ENCODE measurements at regions not wholly inside any gene's neighbourhood (a gene's known extent, or its start where the extent isn't known, plus 50 kb on each side); places are given as distances from the start of the nearest gene placed in this dataset.
A peak's percentile ranks its signal among the peaks of the same experiment; 100 is the strongest.
"Not testable (repeated sequence)": the region's sequence is repeated elsewhere in the genome, so short reads cannot be mapped to it uniquely, and the experiment has no call there.

GRCh38 chr1:58941471-58942289 lies 157.8 kb upstream of the JUN start:
- H3K27me3 Mint-ChIP-seq: no peaks in the 10 kb centered on the region
- peak; percentile 35 to 54 for DNase-seq (ENCODE audit: low spot score in 2 of 2)
- no peaks in the 10 kb centered on the region for H3K9me3 Mint-ChIP-seq
- peak overlapping the region; percentile 72 for H3K4me3 Mint-ChIP-seq
- peak overlapping the region; percentile 84 for H3K27ac Mint-ChIP-seq (ENCODE audit: low read depth)
- peaks cover 9% of the 10 kb centered on the region for H3K36me3 Mint-ChIP-seq (ENCODE audit: insufficient read depth)
- ATAC-seq (replicated peaks; ENCODE audit: extremely low read depth, poor library complexity, severe bottlenecking): peak; percentile 89
- H3K4me1 Mint-ChIP-seq: peaks cover 81% of the 10 kb centered on the region

- no peaks in the 10 kb centered on the region for H3K9me3 Mint-ChIP-seq
- H3K27ac Mint-ChIP-seq (ENCODE audit: low read depth): peak overlapping the region; percentile 84
- H3K27me3 Mint-ChIP-seq: no peaks in the 10 kb centered on the region
- peak in 1 of 2 donors; percentile 16 for DNase-seq (ENCODE audit: low spot score in 2 of 2)
- ATAC-seq (replicated peaks; ENCODE audit: extremely low read depth, poor library complexity, severe bottlenecking): peak; percentile 41
- peaks cover 86% of the 10 kb centered on the region for H3K4me1 Mint-ChIP-seq
- H3K4me3 Mint-ChIP-seq: peak overlapping the region; percentile 72
- H3K36me3 Mint-ChIP-seq (ENCODE audit: insufficient read depth): peaks cover 9% of the 10 kb centered on the region
Observed at GRCh38 chr1:58942759-58943191, 158.9 kb upstream of the JUN start.

GRCh38 chr1:58943776-58944175 lies 159.9 kb upstream of the JUN start:
- ATAC-seq (replicated peaks; ENCODE audit: extremely low read depth, poor library complexity, severe bottlenecking) (no peak), DNase-seq (ENCODE audit: low spot score in 2 of 2) (no peak)
- H3K36me3 Mint-ChIP-seq (ENCODE audit: insufficient read depth): peaks cover 9% of the 10 kb centered on the region
- H3K4me1 Mint-ChIP-seq: peaks cover 86% of the 10 kb centered on the region
- H3K9me3 Mint-ChIP-seq: no peaks in the 10 kb centered on the region
- H3K27me3 Mint-ChIP-seq: no peaks in the 10 kb centered on the region
- peak overlapping the region; percentile 84 for H3K27ac Mint-ChIP-seq (ENCODE audit: low read depth)
- peak overlapping the region; percentile 72 for H3K4me3 Mint-ChIP-seq

GRCh38 chr1:58944439-58944838 lies 160.6 kb upstream of the JUN start:
- DNase-seq (ENCODE audit: low spot score in 2 of 2) (no peak), ATAC-seq (replicated peaks; ENCODE audit: extremely low read depth, poor library complexity, severe bottlenecking) (no peak)
- no peaks in the 10 kb centered on the region for H3K27me3 Mint-ChIP-seq
- peak overlapping the region; percentile 72 for H3K4me3 Mint-ChIP-seq
- H3K36me3 Mint-ChIP-seq (ENCODE audit: insufficient read depth): peaks cover 10% of the 10 kb centered on the region
- peak overlapping the region; percentile 84 for H3K27ac Mint-ChIP-seq (ENCODE audit: low read depth)
- peaks cover 89% of the 10 kb centered on the region for H3K4me1 Mint-ChIP-seq
- H3K9me3 Mint-ChIP-seq: no peaks in the 10 kb centered on the region

GRCh38 chr1:58946390-58946789 lies 162.5 kb upstream of the JUN start:
- Mint-ChIP-seq H3K27me3 (no peaks in the 10 kb centered on the region), H3K36me3 (ENCODE audit: insufficient read depth) (peaks cover 8% of the 10 kb centered on the region), H3K27ac (ENCODE audit: low read depth) (no peak overlapping the region), H3K4me3 (no peak overlapping the region), H3K9me3 (no peaks in the 10 kb centered on the region), H3K4me1 (peaks cover 70% of the 10 kb centered on the region)
- no peak for DNase-seq (ENCODE audit: low spot score in 2 of 2)
- no peak for ATAC-seq (replicated peaks; ENCODE audit: extremely low read depth, poor library complexity, severe bottlenecking)

- no peak for ATAC-seq (replicated peaks; ENCODE audit: extremely low read depth, poor library complexity, severe bottlenecking)
- Mint-ChIP-seq H3K9me3 (no peaks in the 10 kb centered on the region), H3K4me1 (peaks cover 54% of the 10 kb centered on the region), H3K36me3 (ENCODE audit: insufficient read depth) (peaks cover 2% of the 10 kb centered on the region), H3K4me3 (no peak overlapping the region), H3K27ac (ENCODE audit: low read depth) (peak overlapping the region; percentile 87), H3K27me3 (no peaks in the 10 kb centered on the region)
- DNase-seq (ENCODE audit: low spot score in 2 of 2): no peak
Observed at GRCh38 chr1:58948671-58949070, 164.8 kb upstream of the JUN start.

- H3K36me3 Mint-ChIP-seq (ENCODE audit: insufficient read depth): peaks cover 2% of the 10 kb centered on the region
- H3K4me3 Mint-ChIP-seq: no peak overlapping the region
- H3K27me3 Mint-ChIP-seq: no peaks in the 10 kb centered on the region
- H3K27ac Mint-ChIP-seq (ENCODE audit: low read depth): no peak overlapping the region
- peaks cover 44% of the 10 kb centered on the region for H3K4me1 Mint-ChIP-seq
- ATAC-seq (replicated peaks; ENCODE audit: extremely low read depth, poor library complexity, severe bottlenecking) (no peak), DNase-seq (ENCODE audit: low spot score in 2 of 2) (no peak)
- no peaks in the 10 kb centered on the region for H3K9me3 Mint-ChIP-seq
Observed at GRCh38 chr1:58949551-58950220, 165.8 kb upstream of the JUN start.

- Mint-ChIP-seq H3K27ac (ENCODE audit: low read depth) (no peak overlapping the region), H3K9me3 (no peaks in the 10 kb centered on the region)
Observed at GRCh38 chr1:58950897-58951296, 167.1 kb upstream of the JUN start.

GRCh38 chr1:58953951-58954350 lies 170.1 kb upstream of the JUN start:
- not testable (repeated sequence) for H3K27ac Mint-ChIP-seq (ENCODE audit: low read depth); DNase-seq (ENCODE audit: low spot score in 2 of 2); H3K4me3 Mint-ChIP-seq; ATAC-seq (replicated peaks; ENCODE audit: extremely low read depth, poor library complexity, severe bottlenecking); H3K36me3 Mint-ChIP-seq (ENCODE audit: insufficient read depth); H3K27me3 Mint-ChIP-seq; H3K9me3 Mint-ChIP-seq
- H3K4me1 Mint-ChIP-seq: peaks cover 22% of the 10 kb centered on the region

More at GRCh38 chr1:58950897-58951296, 167.1 kb upstream of the JUN start:
- no peak for DNase-seq (ENCODE audit: low spot score in 2 of 2)
- Mint-ChIP-seq H3K4me1 (peaks cover 36% of the 10 kb centered on the region), H3K4me3 (no peak overlapping the region), H3K27me3 (no peaks in the 10 kb centered on the region), H3K36me3 (ENCODE audit: insufficient read depth) (peaks cover 2% of the 10 kb centered on the region)
- no peak for ATAC-seq (replicated peaks; ENCODE audit: extremely low read depth, poor library complexity, severe bottlenecking)

- not testable (repeated sequence) for H3K9me3 Mint-ChIP-seq; DNase-seq (ENCODE audit: low spot score in 2 of 2); H3K27me3 Mint-ChIP-seq; H3K27ac Mint-ChIP-seq (ENCODE audit: low read depth); H3K36me3 Mint-ChIP-seq (ENCODE audit: insufficient read depth); ATAC-seq (replicated peaks; ENCODE audit: extremely low read depth, poor library complexity, severe bottlenecking); H3K4me3 Mint-ChIP-seq
- H3K4me1 Mint-ChIP-seq: peaks cover 35% of the 10 kb centered on the region
Observed at GRCh38 chr1:58963287-58963686, 179.4 kb upstream of the JUN start.

- H3K4me3 Mint-ChIP-seq: no peak overlapping the region
- H3K27ac Mint-ChIP-seq (ENCODE audit: low read depth): no peak overlapping the region
- DNase-seq (ENCODE audit: low spot score in 2 of 2) (no peak), ATAC-seq (replicated peaks; ENCODE audit: extremely low read depth, poor library complexity, severe bottlenecking) (no peak)
- no peaks in the 10 kb centered on the region for H3K27me3 Mint-ChIP-seq
- no peaks in the 10 kb centered on the region for H3K9me3 Mint-ChIP-seq
- H3K4me1 Mint-ChIP-seq: peaks cover 46% of the 10 kb centered on the region
- H3K36me3 Mint-ChIP-seq (ENCODE audit: insufficient read depth): peaks cover 3% of the 10 kb centered on the region
Observed at GRCh38 chr1:58964428-58964827, 180.6 kb upstream of the JUN start.

GRCh38 chr1:58964880-58965279 lies 181.0 kb upstream of the JUN start:
- no peaks in the 10 kb centered on the region for H3K27me3 Mint-ChIP-seq
- H3K36me3 Mint-ChIP-seq (ENCODE audit: insufficient read depth): peaks cover 3% of the 10 kb centered on the region
- DNase-seq (ENCODE audit: low spot score in 2 of 2): no peak
- H3K4me1 Mint-ChIP-seq: peaks cover 50% of the 10 kb centered on the region
- H3K9me3 Mint-ChIP-seq: no peaks in the 10 kb centered on the region
- H3K4me3 Mint-ChIP-seq: no peak overlapping the region
- H3K27ac Mint-ChIP-seq (ENCODE audit: low read depth): no peak overlapping the region
- ATAC-seq (replicated peaks; ENCODE audit: extremely low read depth, poor library complexity, severe bottlenecking): no peak
